Endothelial cell of umbilical vein (primary cell): ENCODE measurements at regions not wholly inside any gene's neighbourhood (a gene's known extent, or its start where the extent isn't known, plus 50 kb on each side); places are given as distances from the start of the nearest gene placed in this dataset.

Experiments
- BruUV-seq: library from RNA; stranded (reverse); fragments of 400-500 nt; replicated peaks from 2 replicates; lab custom pipeline; 2021; lab: Mats Ljungman, UMichigan
- CTCF ChIA-PET: fragments of 300-600, 350-600 bp; sonication (Branson Sonifier 250); formaldehyde crosslinking; loops from one replicate; lab custom pipeline; 2021; ENCODE audit warnings: antibody characterized with exemption, inconsistent platforms; lab: Charles Lee
- POLR2A ChIA-PET: fragments of 300-600, 350-600 bp; sonication (Branson Sonifier 250); formaldehyde crosslinking; loops from one replicate; lab custom pipeline; 2021; ENCODE audit warnings: antibody characterized with exemption, inconsistent platforms; lab: Charles Lee
- DNase-seq: peaks from one replicate; pipeline ENCODE4 v3.0.0-alpha.2; 2011; ENCODE audit warnings: low read depth, low spot score
- FAIRE-seq: peaks from 2 replicates; lab custom pipeline; 2011; peaks lifted over from hg19 to GRCh38; lab: Jason Lieb, UNC
- H2AFZ ChIP-seq: 2 replicates; pipeline ENCODE4 v1.6.0; 2012; ENCODE audit warnings: low read depth, low read length, control low read depth, inconsistent platforms
- H3K27ac ChIP-seq: 2 replicates; pipeline ENCODE4 v1.5.1; 2011; ENCODE audit warnings: low read depth, mild to moderate bottlenecking, control low read depth, low read length, moderate library complexity; ENCODE audit not compliant: insufficient read depth
- H3K27me3 ChIP-seq, 2 experiments: 2 replicates each; pipeline versions ENCODE4 v1.6.0 to v1.6.1; 2011; ENCODE audit warnings: low read length in 2 of 2, mixed read lengths in 1 of 2; ENCODE audit not compliant: control insufficient read depth in 2 of 2, insufficient read depth in 2 of 2
- H3K36me3 ChIP-seq, 2 experiments: 2 replicates in 1 of 2; 3 replicates in 1 of 2; pipeline ENCODE4 v1.5.1; 2011; ENCODE audit warnings: low read length in 2 of 2, mild to moderate bottlenecking in 1 of 2, moderate library complexity in 1 of 2; ENCODE audit not compliant: control insufficient read depth in 2 of 2, insufficient read depth in 2 of 2; ENCODE audit errors: extremely low read depth in 1 of 2
- H3K4me1 ChIP-seq: 3 replicates; pipeline ENCODE4 v1.5.1; 2011; ENCODE audit warnings: mild to moderate bottlenecking, low read length; ENCODE audit not compliant: control insufficient read depth, insufficient read depth; ENCODE audit errors: extremely low read depth
- H3K4me2 ChIP-seq: 2 replicates; pipeline ENCODE4 v1.6.1; 2011; ENCODE audit warnings: low read length, control low read depth, mixed read lengths; ENCODE audit not compliant: insufficient read depth
- H3K4me3 ChIP-seq, 3 experiments: fragments of 200-600 bp in 1 of 3; sonication (generic), shearing (Covaris generic) in 1 of 3; replicated peaks in 1 of 3; 2 replicates each; pipeline ENCODE4 v1.5.1; 2011 to 2016; ENCODE audit warnings: control low read depth in 3 of 3, low read length in 3 of 3, mild to moderate bottlenecking in 2 of 3, inconsistent platforms in 1 of 3, low read depth in 1 of 3, moderate library complexity in 1 of 3; ENCODE audit not compliant: insufficient read depth in 1 of 3
- H3K79me2 ChIP-seq: 2 replicates; pipeline ENCODE4 v1.6.0; 2012; ENCODE audit warnings: low read length, inconsistent platforms; ENCODE audit not compliant: control insufficient read depth, insufficient read depth
- H3K9ac ChIP-seq: replicated peaks from 2 replicates; pipeline ENCODE3; 2011; ENCODE audit warnings: low read length, control low read depth; ENCODE audit not compliant: insufficient read depth; ENCODE audit errors: extremely low read depth
- H3K9me1 ChIP-seq: replicated peaks from 3 replicates; pipeline ENCODE4 v1.6.0; 2011; ENCODE audit warnings: mild to moderate bottlenecking, low read length; ENCODE audit not compliant: control insufficient read depth, insufficient read depth; ENCODE audit errors: extremely low read depth
- H3K9me3 ChIP-seq: replicated peaks from 2 replicates; pipeline ENCODE4 v1.5.1; 2012; ENCODE audit warnings: low read length, inconsistent platforms; ENCODE audit not compliant: control insufficient read depth, insufficient read depth
- H4K20me1 ChIP-seq: replicated peaks from 2 replicates; pipeline ENCODE3; 2011; ENCODE audit warnings: mild to moderate bottlenecking, low read length; ENCODE audit not compliant: control insufficient read depth, insufficient read depth; ENCODE audit errors: extremely low read depth
- CTCF ChIP-seq, 2 donors: IDR thresholded peaks; 1 replicate in 1 of 2; 2 replicates in 1 of 2; pipeline ENCODE4 v1.5.1; 2011; ENCODE audit warnings: low read length in 2 of 2, mild to moderate bottlenecking in 2 of 2, moderate library complexity in 2 of 2, control low read depth in 1 of 2, inconsistent platforms in 1 of 2, low read depth in 1 of 2; ENCODE audit not compliant: insufficient read depth in 1 of 2; ENCODE audit errors: extremely low read depth in 1 of 2
- EZH2 ChIP-seq: IDR thresholded peaks from 2 replicates; pipeline ENCODE4 v1.6.1; 2012; ENCODE audit warnings: borderline replicate concordance, low read depth, mild to moderate bottlenecking, moderate library complexity, low read length, inconsistent platforms; ENCODE audit not compliant: severe bottlenecking
- FOS ChIP-seq: IDR thresholded peaks from 2 replicates; pipeline ENCODE4 v1.6.1; 2011; ENCODE audit warnings: mild to moderate bottlenecking, low read length, moderate library complexity, borderline replicate concordance; ENCODE audit not compliant: insufficient read depth
- GATA2 ChIP-seq: IDR thresholded peaks from 2 replicates; pipeline ENCODE4 v1.7.0; 2011; ENCODE audit warnings: low read depth, mild to moderate bottlenecking, moderate library complexity, mixed read lengths, low read length; ENCODE audit not compliant: insufficient read length, insufficient read depth
- JUN ChIP-seq: IDR thresholded peaks from 2 replicates; pipeline ENCODE4 v1.6.1; 2011; ENCODE audit warnings: borderline replicate concordance, low read depth; ENCODE audit not compliant: insufficient read length, insufficient read depth
- MAX ChIP-seq: IDR thresholded peaks from 2 replicates; pipeline ENCODE4 v1.6.1; 2011; ENCODE audit not compliant: insufficient read depth, insufficient read length
- MYC ChIP-seq: IDR thresholded peaks from one replicate; pipeline ENCODE4 v1.6.1; 2011; ENCODE audit warnings: mild to moderate bottlenecking, low read depth, low read length
- POLR2A ChIP-seq: IDR thresholded peaks from 2 replicates; pipeline ENCODE4 v1.6.1; 2012; ENCODE audit warnings: low read depth, mild to moderate bottlenecking, control low read depth, low read length
- POLR2AphosphoS5 ChIP-seq: IDR thresholded peaks from 2 replicates; pipeline ENCODE4 v1.6.1; 2012; ENCODE audit warnings: low read depth, mild to moderate bottlenecking, control low read depth, low read length, moderate library complexity; ENCODE audit not compliant: insufficient read depth
- dilution Hi-C: fragments of 300-500 bp; cut with MboI; formaldehyde crosslinking; loops from one replicate; pipeline ENCODE4 v1.15.0; 2019; ENCODE audit warnings: low sequenced_read_pairs; ENCODE audit not compliant: extremely low pct_ligation_motif_present
- intact Hi-C: fragments of 100-400 bp; cut with micrococcal nuclease; formaldehyde crosslinking; loops from one replicate; pipeline ENCODE4 v1.10.0; 2022

DNA sequence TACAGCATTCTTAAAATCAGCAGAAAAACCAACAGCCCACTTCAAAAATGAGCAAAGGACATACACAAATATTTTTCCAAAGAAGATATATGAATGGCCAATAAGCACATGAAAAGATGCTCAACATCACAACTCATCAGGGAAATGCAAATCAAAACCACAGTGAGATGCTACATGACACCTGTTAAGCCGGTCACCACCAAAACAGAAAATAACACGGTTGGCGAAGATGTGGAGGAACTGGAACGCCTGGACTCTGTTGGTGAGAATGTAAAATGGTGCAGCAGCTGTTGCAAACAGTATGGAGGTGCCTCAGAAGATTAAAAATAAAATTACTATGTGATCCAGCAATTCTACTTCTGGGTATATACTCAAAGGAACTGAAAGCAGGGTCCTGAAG is 184.8 kb downstream of the INHBB start:
- Histone ChIP-seq H3K27ac (no peak overlapping the region), H3K36me3 (no peaks in the 10 kb centered on the region), H3K4me3 (no peak overlapping the region), H2AFZ (no peak overlapping the region), H3K4me2 (no peak overlapping the region), H3K9me3 (no peaks in the 10 kb centered on the region), H3K4me1 (no peaks in the 10 kb centered on the region), H3K27me3 (peaks cover 26 to 27% of the 10 kb centered on the region in 2 experiments), H3K9me1 (no peaks in the 10 kb centered on the region), H3K79me2 (no peaks in the 10 kb centered on the region), H4K20me1 (no peaks in the 10 kb centered on the region), H3K9ac (no peak overlapping the region)
- POLR2A ChIA-PET = no interaction called here
- intact Hi-C loops = no loop called here
- dilution Hi-C loops = no loop called here
- FAIRE-seq (no peak), DNase-seq (no peak)
- CTCF ChIA-PET = no interaction called here
- no TSS peak for BruUV-seq
- TF ChIP-seq MAX (no peak), MYC (no peak), POLR2A (no peak), POLR2AphosphoS5 (no peak), GATA2 (no peak), FOS (no peak), JUN (no peak), CTCF (IDR thresholded peaks at IDR 0.05; ENCODE audit: extremely low read depth in 1 of 2, insufficient read depth in 1 of 2, low read depth in 1 of 2, low read length in 2 of 2) (no peak), EZH2 (no peak)
